HK-2 (cell line): ENCODE measurements at regions not wholly inside any gene's neighbourhood (a gene's known extent, or its start where the extent isn't known, plus 50 kb on each side); places are given as distances from the start of the nearest gene placed in this dataset.
"Not testable (repeated sequence)": the region's sequence is repeated elsewhere in the genome, so short reads cannot be mapped to it uniquely, and the experiment has no call there.

Experiments
- DNase-seq: peaks from one replicate; pipeline ENCODE4 v3.0.0-alpha.2; 2018; ENCODE audit not compliant: unreplicated experiment

- no peak for DNase-seq
These were observed 343.4 kb downstream of the LRRIQ3 start for GRCh38 chr1:73854527-73854926.

- no peak for DNase-seq
These were observed 355.5 kb downstream of the LRRIQ3 start for GRCh38 chr1:73842436-73842835.

GRCh38 chr1:73839922-73840321 is 358.1 kb downstream of the LRRIQ3 start:
- peak; percentile 29 for DNase-seq

- DNase-seq, result no peak
These were observed 365.4 kb downstream of the LRRIQ3 start for GRCh38 chr1:73832276-73833181.

- DNase-seq, result not testable (repeated sequence)
These were observed 370.7 kb downstream of the LRRIQ3 start for GRCh38 chr1:73827283-73827682.

- no peak for DNase-seq
These were observed 373.9 kb downstream of the LRRIQ3 start for GRCh38 chr1:73824065-73824464.

- no peak for DNase-seq
These were observed 376.5 kb downstream of the LRRIQ3 start for GRCh38 chr1:73821520-73821919.

GRCh38 chr1:73820843-73821242 is 377.1 kb downstream of the LRRIQ3 start:
- no peak for DNase-seq

- DNase-seq, result no peak
These were observed 384.3 kb downstream of the LRRIQ3 start for GRCh38 chr1:73813716-73814115.

- DNase-seq, result no peak
These were observed 384.7 kb downstream of the LRRIQ3 start for GRCh38 chr1:73813236-73813635.

GRCh38 chr1:73811798-73812197 is 386.2 kb downstream of the LRRIQ3 start:
- no peak for DNase-seq

- DNase-seq, result no peak
These were observed 393.0 kb downstream of the LRRIQ3 start for GRCh38 chr1:73804935-73805334.

- DNase-seq, result no peak
These were observed 394.6 kb downstream of the LRRIQ3 start for GRCh38 chr1:73803380-73803779.

GRCh38 chr1:73801912-73802429 is 396.0 kb downstream of the LRRIQ3 start:
- DNase-seq, result no peak

- no peak for DNase-seq
These were observed 397.6 kb downstream of the LRRIQ3 start for GRCh38 chr1:73800376-73800775.

- no peak for DNase-seq
These were observed 408.0 kb downstream of the LRRIQ3 start for GRCh38 chr1:73789965-73790364.

GRCh38 chr1:73784026-73784425 is 413.9 kb downstream of the LRRIQ3 start:
- DNase-seq, result no peak

GRCh38 chr1:73783352-73783751 is 414.6 kb downstream of the LRRIQ3 start:
- DNase-seq, result no peak

- DNase-seq, result no peak
These were observed 415.1 kb downstream of the LRRIQ3 start for GRCh38 chr1:73782901-73783300.

GRCh38 chr1:73781251-73781650 is 416.7 kb downstream of the LRRIQ3 start:
- DNase-seq, result no peak

GRCh38 chr1:73778471-73778870 is 419.5 kb downstream of the LRRIQ3 start:
- DNase-seq, result no peak

- no peak for DNase-seq
These were observed 422.1 kb downstream of the LRRIQ3 start for GRCh38 chr1:73775896-73776295.

- no peak for DNase-seq
These were observed 425.0 kb downstream of the LRRIQ3 start for GRCh38 chr1:73772941-73773340.
